Gastroesophageal sphincter (tissue), 3 donors: ENCODE measurements at regions not wholly inside any gene's neighbourhood (a gene's known extent, or its start where the extent isn't known, plus 50 kb on each side); places are given as distances from the start of the nearest gene placed in this dataset.

Experiments used
- POLR2A ChIP-seq, 2 donors: fragments of 450-650 bp; IDR thresholded peaks; one replicate each; pipeline ENCODE4 v1.6.1; 2017; ENCODE audit warnings: antibody characterized with exemption in 2 of 2, mild to moderate bottlenecking in 2 of 2, moderate library complexity in 1 of 2
- POLR2AphosphoS5 ChIP-seq: sonication (generic); formaldehyde crosslinking; IDR thresholded peaks from one replicate; pipeline ENCODE4 v1.6.1; 2017; ENCODE audit warnings: antibody characterized with exemption
- TF ChIP-seq, protein P1 (sequence below), 4 experiments: fragments of 200-600 bp in 2 of 4; fragments of 450-650 bp in 2 of 4; sonication (generic) in 1 of 4; IDR thresholded peaks; one replicate each; pipeline ENCODE4 v1.5.1; 2017 to 2019; ENCODE audit warnings: antibody characterized with exemption in 4 of 4, mild to moderate bottlenecking in 2 of 4, moderate library complexity in 2 of 4

DNA sequence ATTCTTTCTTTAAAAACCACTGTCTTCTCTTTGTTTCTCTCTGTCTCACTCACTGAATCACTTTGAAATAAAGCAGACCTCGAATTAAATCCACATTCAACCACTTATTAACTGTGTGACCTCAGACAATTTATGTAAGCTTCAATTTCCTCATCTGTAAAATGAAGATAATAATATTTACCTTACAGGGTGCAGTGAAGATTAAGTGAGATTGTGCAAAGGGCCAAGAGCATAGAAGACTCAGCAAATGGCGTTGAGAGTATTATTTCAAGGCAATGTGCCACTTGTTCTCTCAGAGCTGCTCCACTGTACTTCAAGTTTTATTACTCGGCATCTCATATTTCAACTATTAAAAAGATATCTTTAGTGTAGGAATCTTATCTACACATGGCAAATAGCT lies 454.2 kb upstream of the HNRNPA3 start:
- TF ChIP-seq, protein P1, sequence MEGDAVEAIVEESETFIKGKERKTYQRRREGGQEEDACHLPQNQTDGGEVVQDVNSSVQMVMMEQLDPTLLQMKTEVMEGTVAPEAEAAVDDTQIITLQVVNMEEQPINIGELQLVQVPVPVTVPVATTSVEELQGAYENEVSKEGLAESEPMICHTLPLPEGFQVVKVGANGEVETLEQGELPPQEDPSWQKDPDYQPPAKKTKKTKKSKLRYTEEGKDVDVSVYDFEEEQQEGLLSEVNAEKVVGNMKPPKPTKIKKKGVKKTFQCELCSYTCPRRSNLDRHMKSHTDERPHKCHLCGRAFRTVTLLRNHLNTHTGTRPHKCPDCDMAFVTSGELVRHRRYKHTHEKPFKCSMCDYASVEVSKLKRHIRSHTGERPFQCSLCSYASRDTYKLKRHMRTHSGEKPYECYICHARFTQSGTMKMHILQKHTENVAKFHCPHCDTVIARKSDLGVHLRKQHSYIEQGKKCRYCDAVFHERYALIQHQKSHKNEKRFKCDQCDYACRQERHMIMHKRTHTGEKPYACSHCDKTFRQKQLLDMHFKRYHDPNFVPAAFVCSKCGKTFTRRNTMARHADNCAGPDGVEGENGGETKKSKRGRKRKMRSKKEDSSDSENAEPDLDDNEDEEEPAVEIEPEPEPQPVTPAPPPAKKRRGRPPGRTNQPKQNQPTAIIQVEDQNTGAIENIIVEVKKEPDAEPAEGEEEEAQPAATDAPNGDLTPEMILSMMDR (IDR thresholded peaks at IDR 0.05) = no peak
- no peak for TF ChIP-seq POLR2AphosphoS5
- TF ChIP-seq POLR2A (IDR thresholded peaks at IDR 0.05) = no peak
